Stimulated activated CD4-positive, alpha-beta T cell treated with anti-CD3 and anti-CD28 coated beads, Interleukin-1b, Interleukin-23, amount 100 ng/mL, for 24 hours (primary cell): ENCODE measurements at regions not wholly inside any gene's neighbourhood (a gene's known extent, or its start where the extent isn't known, plus 50 kb on each side); places are given as distances from the start of the nearest gene placed in this dataset.

Source experiments
- DNase-seq, 4 experiments: peaks; one replicate each; pipeline ENCODE4 v3.0.0-alpha.2; 2020; ENCODE audit warnings: low read depth in 4 of 4, low spot score in 1 of 4

- DNase-seq, result no peak
Measured at GRCh38 chr1:164240081-164240480, 318.9 kb upstream of the PBX1 start.

- DNase-seq, result no peak
Measured at GRCh38 chr1:164250365-164250764, 308.6 kb upstream of the PBX1 start.

GRCh38 chr1:164256456-164256855 is 302.5 kb upstream of the PBX1 start:
- DNase-seq, result no peak

GRCh38 chr1:164261691-164262240 is 297.2 kb upstream of the PBX1 start:
- DNase-seq, result no peak

GRCh38 chr1:164263540-164263939 is 295.4 kb upstream of the PBX1 start:
- no peak for DNase-seq

- no peak for DNase-seq
Measured at GRCh38 chr1:164265232-164265631, 293.8 kb upstream of the PBX1 start.

GRCh38 chr1:164272156-164272555 is 286.8 kb upstream of the PBX1 start:
- no peak for DNase-seq

GRCh38 chr1:164296172-164296571 is 262.8 kb upstream of the PBX1 start:
- no peak for DNase-seq

GRCh38 chr1:164308101-164308500 is 250.9 kb upstream of the PBX1 start:
- no peak for DNase-seq

- no peak for DNase-seq
Measured at GRCh38 chr1:164310166-164310565, 248.8 kb upstream of the PBX1 start.

- DNase-seq, result no peak
Measured at GRCh38 chr1:164311377-164311776, 247.6 kb upstream of the PBX1 start.

GRCh38 chr1:164320790-164321731 is 237.9 kb upstream of the PBX1 start:
- DNase-seq, result no peak

GRCh38 chr1:164325786-164326185 is 233.2 kb upstream of the PBX1 start:
- DNase-seq, result no peak

- DNase-seq, result no peak
Measured at GRCh38 chr1:164333387-164333786, 225.6 kb upstream of the PBX1 start.

GRCh38 chr1:164337394-164337793 is 221.6 kb upstream of the PBX1 start:
- DNase-seq, result no peak

- no peak for DNase-seq
Measured at GRCh38 chr1:164337885-164338284, 221.1 kb upstream of the PBX1 start.

GRCh38 chr1:164343189-164343588 is 215.8 kb upstream of the PBX1 start:
- no peak for DNase-seq

- DNase-seq, result no peak
Measured at GRCh38 chr1:164347980-164348379, 211.0 kb upstream of the PBX1 start.

- no peak for DNase-seq
Measured at GRCh38 chr1:164356511-164356910, 202.5 kb upstream of the PBX1 start.

GRCh38 chr1:164360265-164360664 is 198.7 kb upstream of the PBX1 start:
- no peak for DNase-seq

GRCh38 chr1:164361927-164362326 is 197.1 kb upstream of the PBX1 start:
- DNase-seq, result no peak

- DNase-seq, result no peak
Measured at GRCh38 chr1:164363980-164364379, 195.0 kb upstream of the PBX1 start.

GRCh38 chr1:164366014-164366413 is 193.0 kb upstream of the PBX1 start:
- DNase-seq, result no peak
